GM10248 (cell line): ENCODE measurements at regions not wholly inside any gene's neighbourhood (a gene's known extent, or its start where the extent isn't known, plus 50 kb on each side); places are given as distances from the start of the nearest gene placed in this dataset.

Source experiments
- CTCF ChIA-PET: fragments of 300-600 bp; sonication (Branson Sonifier 250); formaldehyde crosslinking; extraction: SDS; loops from one replicate; lab custom pipeline; 2021; ENCODE audit warnings: antibody characterized with exemption; lab: Yijun Ruan, JAX
- POLR2A ChIA-PET: fragments of 350-650 bp; sonication (Branson Sonifier 250); formaldehyde crosslinking; extraction: SDS; loops from one replicate; lab custom pipeline; 2020; ENCODE audit warnings: antibody characterized with exemption; lab: Yijun Ruan, JAX
- DNase-seq: peaks from one replicate; pipeline ENCODE4 v3.0.0; 2012; ENCODE audit errors: extremely low spot score
- TF ChIP-seq, protein P1 (sequence below): IDR thresholded peaks from 2 replicates; pipeline ENCODE4 v1.5.1; 2012; ENCODE audit warnings: mild to moderate bottlenecking, low read depth; ENCODE audit errors: extremely low read depth, missing control alignments, control extremely low read depth

- POLR2A ChIA-PET = no interaction called here
- no peak for DNase-seq
- CTCF ChIA-PET = no interaction called here
- TF ChIP-seq, protein P1, sequence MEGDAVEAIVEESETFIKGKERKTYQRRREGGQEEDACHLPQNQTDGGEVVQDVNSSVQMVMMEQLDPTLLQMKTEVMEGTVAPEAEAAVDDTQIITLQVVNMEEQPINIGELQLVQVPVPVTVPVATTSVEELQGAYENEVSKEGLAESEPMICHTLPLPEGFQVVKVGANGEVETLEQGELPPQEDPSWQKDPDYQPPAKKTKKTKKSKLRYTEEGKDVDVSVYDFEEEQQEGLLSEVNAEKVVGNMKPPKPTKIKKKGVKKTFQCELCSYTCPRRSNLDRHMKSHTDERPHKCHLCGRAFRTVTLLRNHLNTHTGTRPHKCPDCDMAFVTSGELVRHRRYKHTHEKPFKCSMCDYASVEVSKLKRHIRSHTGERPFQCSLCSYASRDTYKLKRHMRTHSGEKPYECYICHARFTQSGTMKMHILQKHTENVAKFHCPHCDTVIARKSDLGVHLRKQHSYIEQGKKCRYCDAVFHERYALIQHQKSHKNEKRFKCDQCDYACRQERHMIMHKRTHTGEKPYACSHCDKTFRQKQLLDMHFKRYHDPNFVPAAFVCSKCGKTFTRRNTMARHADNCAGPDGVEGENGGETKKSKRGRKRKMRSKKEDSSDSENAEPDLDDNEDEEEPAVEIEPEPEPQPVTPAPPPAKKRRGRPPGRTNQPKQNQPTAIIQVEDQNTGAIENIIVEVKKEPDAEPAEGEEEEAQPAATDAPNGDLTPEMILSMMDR = no peak
Measured at GRCh38 chr18:22278798-22279197, 109.4 kb downstream of the GATA6 start.

GRCh38 chr18:22277758-22278157, 108.4 kb downstream of the GATA6 start:
- no peak for DNase-seq
- ChIA-PET CTCF (no interaction called here), POLR2A (no interaction called here)
- TF ChIP-seq, protein P1 = no peak

DNA sequence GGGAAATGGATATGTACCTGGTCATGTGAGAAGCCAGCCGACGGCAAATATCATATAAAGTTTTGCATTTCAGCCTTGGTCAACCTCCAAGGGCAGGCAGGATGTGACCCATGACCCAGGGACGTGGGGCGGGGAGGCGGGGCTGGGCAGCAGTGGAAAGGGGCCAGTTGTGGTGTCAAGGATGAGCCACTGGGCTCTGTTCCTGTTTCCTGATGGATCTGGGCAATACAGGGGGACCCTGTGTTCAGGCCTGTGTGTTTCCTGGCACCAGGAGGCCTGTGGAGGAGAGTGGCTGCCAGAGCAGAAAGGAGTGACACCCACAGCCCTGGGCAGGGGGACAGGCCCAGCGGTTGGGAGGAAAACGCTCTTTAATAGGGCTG, 106.9 kb downstream of the GATA6 start:
- ChIA-PET POLR2A (no interaction called here), CTCF (no interaction called here)
- TF ChIP-seq, protein P1 = no peak
- DNase-seq = no peak

DNA sequence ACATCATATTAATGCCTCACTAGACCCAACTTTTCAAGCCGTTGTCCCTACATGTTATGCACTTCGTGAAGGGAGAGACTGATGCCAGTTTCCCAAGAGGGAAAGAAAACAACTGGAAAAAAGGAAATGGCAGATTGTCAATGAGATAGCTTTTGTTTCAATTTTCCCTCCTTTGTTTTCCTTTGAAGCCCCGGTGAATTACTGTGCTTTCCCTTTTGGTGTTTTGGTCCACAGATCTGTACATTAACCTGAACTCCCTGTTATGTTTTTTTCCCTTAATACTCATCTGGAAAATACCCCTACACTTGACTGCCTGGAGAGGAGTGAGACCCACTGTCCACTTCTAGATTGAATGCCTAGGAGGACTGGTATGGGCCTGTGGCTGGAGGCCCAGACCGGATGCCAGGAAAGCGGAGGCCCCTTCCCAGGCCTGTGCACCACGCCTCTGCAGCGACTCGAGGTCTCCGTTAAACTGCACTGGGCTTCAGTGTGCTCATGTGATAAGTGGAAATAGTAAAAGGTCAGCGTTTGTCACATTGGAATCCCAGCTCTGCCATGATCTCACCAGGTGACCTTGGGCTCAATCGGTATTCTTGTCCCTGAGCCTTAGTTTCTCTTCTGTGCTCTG, 106.4 kb downstream of the GATA6 start:
- no peak for DNase-seq
- TF ChIP-seq, protein P1 = no peak
- CTCF ChIA-PET = no interaction called here
- POLR2A ChIA-PET = no interaction called here

DNA sequence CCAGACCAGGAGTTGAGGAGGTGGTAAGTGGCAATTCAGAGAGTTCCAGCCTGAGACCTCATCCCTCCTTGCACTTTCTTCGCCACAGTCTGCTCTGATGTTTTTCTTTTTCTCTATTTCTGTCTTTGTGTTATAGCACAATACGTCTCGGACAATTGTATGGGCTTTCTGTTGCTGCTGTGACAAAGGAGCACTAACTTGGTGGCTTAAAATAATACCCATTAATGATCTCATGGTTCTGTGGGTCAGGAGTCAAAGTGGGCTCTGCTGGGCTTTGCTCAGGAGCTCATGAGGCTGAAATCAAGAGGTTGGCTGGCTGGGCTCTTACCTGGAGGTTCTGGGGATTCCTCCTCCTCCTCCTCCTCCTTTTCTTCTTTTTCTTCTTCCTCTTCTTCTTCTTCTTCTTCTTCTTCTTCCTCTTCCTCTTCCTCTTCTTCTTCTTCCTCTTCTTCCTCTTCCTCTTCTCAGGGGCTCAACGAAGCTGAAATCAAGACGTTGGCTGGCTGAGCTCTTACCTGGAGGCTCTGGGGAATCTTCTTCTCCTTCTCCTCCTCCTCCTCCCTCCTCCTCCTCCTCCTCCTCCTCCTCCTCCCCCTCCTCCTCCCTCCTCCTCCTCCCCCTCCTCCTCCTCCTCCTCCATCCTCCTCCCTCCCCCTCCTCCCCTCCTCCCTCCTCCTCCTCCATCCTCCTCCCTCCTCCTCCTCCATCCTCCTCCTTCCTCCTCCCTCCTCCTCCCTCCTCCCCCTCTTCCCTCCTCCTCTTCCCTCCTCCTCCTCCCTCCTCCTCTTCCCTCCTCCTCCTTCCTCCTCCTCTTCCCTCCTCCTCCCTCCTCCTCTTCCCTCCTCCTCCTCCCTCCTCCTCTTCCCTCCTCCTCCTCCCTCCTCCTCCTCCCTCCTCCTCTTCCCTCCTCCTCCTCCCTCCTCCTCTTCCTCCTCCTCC, 104.0 kb downstream of the GATA6 start:
- POLR2A ChIA-PET = no interaction called here
- TF ChIP-seq, protein P1 = no peak
- CTCF ChIA-PET = no interaction called here
- DNase-seq = peak; percentile 2

DNA sequence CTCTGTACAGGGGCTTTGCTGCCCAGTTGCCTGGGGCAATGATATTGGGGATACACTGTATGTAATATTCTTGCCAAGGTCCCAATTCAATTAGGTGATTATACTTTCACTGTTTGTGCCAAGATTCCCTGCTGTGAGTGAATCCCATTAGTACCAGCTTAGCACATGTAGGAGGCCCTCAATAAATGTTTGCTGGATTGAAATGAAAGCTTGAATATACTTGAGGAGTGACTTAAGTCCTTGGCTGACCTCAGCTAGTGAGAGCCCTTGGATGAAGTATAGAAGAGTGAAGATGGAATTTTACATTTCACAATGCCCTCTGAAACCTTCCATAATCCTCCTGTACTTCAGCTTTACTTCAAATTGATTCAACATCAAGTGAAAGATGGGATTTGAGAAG, 102.9 kb downstream of the GATA6 start:
- DNase-seq = no peak
- ChIA-PET POLR2A (no interaction called here), CTCF (interaction anchor here (1.0 to 1.1 kb wide), 3 partner anchors 10 to 290 kb away, joined by 3 read pairs; no protein-coding TSS in a partner anchor)
- TF ChIP-seq, protein P1 = no peak
